IMR-90 (cell line): ENCODE measurements at regions not wholly inside any gene's neighbourhood (a gene's known extent, or its start where the extent isn't known, plus 50 kb on each side); places are given as distances from the start of the nearest gene placed in this dataset.
A peak's percentile ranks its signal among the peaks of the same experiment; 100 is the strongest.

Experiments
- ATAC-seq: fragments of 200-7000 bp; cut with Tn5 transposase; 2 replicates; pipeline ENCODE4 v1.9.1; 2020; ENCODE audit warnings: low read depth, mild to moderate bottlenecking, moderate library complexity
- BruUV-seq: library from RNA; stranded (reverse); fragments of 400-500 nt; replicated peaks from 2 replicates; lab custom pipeline; 2021; lab: Mats Ljungman, UMichigan
- CTCF ChIA-PET: fragments of 300-600 bp; formaldehyde crosslinking; extraction: SDS; loops from one replicate; lab custom pipeline; 2021; ENCODE audit warnings: antibody characterized with exemption; lab: Yijun Ruan, JAX
- POLR2A ChIA-PET: fragments of 300-600 bp; sonication (Branson Sonifier 250); formaldehyde crosslinking; loops from one replicate; lab custom pipeline; 2022; ENCODE audit warnings: antibody characterized with exemption; ENCODE audit not compliant: unreplicated experiment; lab: Charles Lee
- DNase-seq: peaks from one replicate; pipeline ENCODE4 v3.0.0; 2013
- H2AFZ ChIP-seq: replicated peaks from 2 replicates; pipeline ENCODE3; 2013; ENCODE audit warnings: low read length, mild to moderate bottlenecking; ENCODE audit not compliant: poor library complexity
- H2AK5ac ChIP-seq: 2 replicates; pipeline ENCODE4 v1.6.1; 2013; ENCODE audit warnings: low read depth, low read length, inconsistent platforms
- H2AK9ac ChIP-seq: replicated peaks from 2 replicates; pipeline ENCODE3; 2013; ENCODE audit warnings: mild to moderate bottlenecking, low read depth, low read length, moderate library complexity; ENCODE audit not compliant: poor library complexity
- H2BK120ac ChIP-seq: 2 replicates; pipeline ENCODE4 v1.6.1; 2013; ENCODE audit warnings: low read depth, low read length, inconsistent platforms
- H2BK15ac ChIP-seq: 3 replicates; pipeline ENCODE4 v1.6.1; 2013; ENCODE audit warnings: low read depth, low read length, inconsistent platforms
- H2BK20ac ChIP-seq: 2 replicates; pipeline ENCODE4 v1.6.1; 2013; ENCODE audit warnings: low read depth, mild to moderate bottlenecking, inconsistent platforms, low read length, moderate library complexity
- H2BK5ac ChIP-seq: 2 replicates; pipeline ENCODE4 v1.6.1; 2013; ENCODE audit warnings: mild to moderate bottlenecking, low read depth, low read length, inconsistent platforms; ENCODE audit not compliant: poor library complexity, severe bottlenecking
- H3K14ac ChIP-seq: replicated peaks from 2 replicates; pipeline ENCODE4 v1.6.1; 2013; ENCODE audit warnings: low read depth, low read length, inconsistent platforms
- H3K18ac ChIP-seq: 2 replicates; pipeline ENCODE4 v1.6.1; 2013; ENCODE audit warnings: low read depth, low read length, control low read depth
- H3K23ac ChIP-seq: 2 replicates; pipeline ENCODE4 v1.6.1; 2013; ENCODE audit warnings: low read depth, low read length, inconsistent platforms
- H3K27ac ChIP-seq: 2 replicates; pipeline ENCODE4 v1.5.1; 2013; ENCODE audit warnings: mild to moderate bottlenecking, control low read depth, low read length; ENCODE audit not compliant: insufficient read depth
- H3K27me3 ChIP-seq: 2 replicates; pipeline ENCODE4 v1.6.1; 2013; ENCODE audit warnings: low read length; ENCODE audit not compliant: control insufficient read depth, insufficient read depth
- H3K36me3 ChIP-seq: 2 replicates; pipeline ENCODE4 v1.6.1; 2013; ENCODE audit warnings: low read length, mixed read lengths; ENCODE audit not compliant: control insufficient read depth, insufficient read depth
- H3K4ac ChIP-seq: 2 replicates; pipeline ENCODE4 v1.6.1; 2013; ENCODE audit warnings: low read depth, low read length, inconsistent platforms
- H3K4me1 ChIP-seq: 2 replicates; pipeline ENCODE4 v1.6.1; 2013; ENCODE audit warnings: low read length, mixed read lengths; ENCODE audit not compliant: control insufficient read depth, insufficient read depth
- H3K4me2 ChIP-seq: 2 replicates; pipeline ENCODE4 v1.6.1; 2013; ENCODE audit warnings: low read depth, mild to moderate bottlenecking, control low read depth, low read length, moderate library complexity
- H3K4me3 ChIP-seq: 2 replicates; pipeline ENCODE4 v1.5.1; 2013; ENCODE audit warnings: low read depth, mild to moderate bottlenecking, control low read depth, low read length, moderate library complexity; ENCODE audit not compliant: insufficient read depth
- H3K56ac ChIP-seq: 2 replicates; pipeline ENCODE4 v1.6.1; 2013; ENCODE audit warnings: low read length, inconsistent platforms; ENCODE audit not compliant: insufficient read depth; ENCODE audit errors: extremely low read depth
- H3K79me1 ChIP-seq, 2 experiments: 2 replicates each; pipeline ENCODE4 v1.6.1; 2013; ENCODE audit warnings: low read length in 2 of 2, inconsistent platforms in 1 of 2, low read depth in 1 of 2
- H3K9ac ChIP-seq: 2 replicates; pipeline ENCODE4 v1.6.1; 2013; ENCODE audit warnings: low read depth, low read length, control low read depth
- H3K9me1 ChIP-seq: 2 replicates; pipeline ENCODE4 v1.6.1; 2013; ENCODE audit warnings: low read length, inconsistent platforms; ENCODE audit not compliant: insufficient read depth
- H3K9me3 ChIP-seq: 2 replicates; pipeline ENCODE4 v1.6.1; 2013; ENCODE audit warnings: low read length; ENCODE audit not compliant: control insufficient read depth, insufficient read depth
- H4K20me1 ChIP-seq: 2 replicates; pipeline ENCODE4 v1.6.1; 2013; ENCODE audit warnings: low read length, inconsistent platforms; ENCODE audit not compliant: insufficient read depth
- H4K5ac ChIP-seq: 2 replicates; pipeline ENCODE4 v1.6.1; 2013; ENCODE audit warnings: mild to moderate bottlenecking, low read depth, low read length, control low read depth
- H4K8ac ChIP-seq, 2 experiments: 2 replicates each; pipeline ENCODE4 v1.6.1; 2013; ENCODE audit warnings: low read depth in 2 of 2, low read length in 2 of 2, control low read depth in 1 of 2, inconsistent platforms in 1 of 2
- H4K91ac ChIP-seq: 2 replicates; pipeline ENCODE4 v1.6.1; 2013; ENCODE audit warnings: low read depth, low read length, inconsistent platforms; ENCODE audit not compliant: insufficient read depth
- BHLHE40 ChIP-seq: fragments of 150-350 bp; IDR thresholded peaks from 2 replicates; pipeline ENCODE4 v1.6.1; 2016; ENCODE audit warnings: mild to moderate bottlenecking, low read depth, low read length
- CEBPB ChIP-seq: IDR thresholded peaks from 2 replicates; pipeline ENCODE4 v1.6.1; 2012; ENCODE audit warnings: low read depth, low read length, improper control_type of control experiment
- CHD1 ChIP-seq: IDR thresholded peaks from 2 replicates; pipeline ENCODE4 v1.6.1; 2012; ENCODE audit warnings: low read depth, low read length, improper control_type of control experiment
- MAFK ChIP-seq: IDR thresholded peaks from 2 replicates; pipeline ENCODE4 v1.6.1; 2012; ENCODE audit warnings: low read depth, low read length, improper control_type of control experiment
- MAZ ChIP-seq: IDR thresholded peaks from 2 replicates; pipeline ENCODE4 v1.6.1; 2012; ENCODE audit warnings: low read depth, mild to moderate bottlenecking, low read length, improper control_type of control experiment, moderate library complexity, borderline replicate concordance
- NFE2L2 ChIP-seq: fragments of 150-350 bp; IDR thresholded peaks from 2 replicates; pipeline ENCODE4 v1.6.1; 2016; ENCODE audit warnings: low read depth, mild to moderate bottlenecking, low read length
- RAD21 ChIP-seq: IDR thresholded peaks from 2 replicates; pipeline ENCODE4 v1.6.1; 2012; ENCODE audit warnings: low read length, improper control_type of control experiment
- RCOR1 ChIP-seq: IDR thresholded peaks from 2 replicates; pipeline ENCODE4 v1.6.1; 2012; ENCODE audit warnings: mild to moderate bottlenecking, low read length, improper control_type of control experiment; ENCODE audit not compliant: insufficient replicate concordance
- SMC3 ChIP-seq: fragments of 150-350 bp; IDR thresholded peaks from 2 replicates; pipeline ENCODE4 v1.6.1; 2016; ENCODE audit warnings: low read depth, mild to moderate bottlenecking, antibody characterized with exemption, low read length, moderate library complexity
- USF2 ChIP-seq: fragments of 150-350 bp; IDR thresholded peaks from 2 replicates; pipeline ENCODE4 v1.6.1; 2017; ENCODE audit warnings: mild to moderate bottlenecking, antibody characterized with exemption, low read length, low read depth
- WGBS, 2 experiments: methylation state at CpG; one replicate each; pipeline versions ENCODE4 v1.1.5 to v1.1.7; 2013; ENCODE audit warnings: missing lambda C conversion rate in 2 of 2; ENCODE audit not compliant: insufficient read length in 1 of 2; ENCODE audit errors: extremely low coverage in 2 of 2; 5-methylcytosine and 5-hydroxymethylcytosine counted together
- dilution Hi-C: fragments of 300-500 bp; cut with HindIII; formaldehyde crosslinking; loops from one replicate; pipeline ENCODE4 v1.14.3; 2018; ENCODE audit warnings: low sequenced_read_pairs; ENCODE audit not compliant: unreplicated experiment
- in situ Hi-C: fragments of 300-500 bp; cut with MboI; formaldehyde crosslinking; loops from 3 replicates; pipeline ENCODE4 v1.14.3; 2019; ENCODE audit warnings: low sequenced_read_pairs, inconsistent platforms, mixed read lengths
- intact Hi-C: fragments of 100-400 bp; cut with micrococcal nuclease; formaldehyde crosslinking; loops from 2 replicates; pipeline ENCODE4 v1.10.0; 2022

- in situ Hi-C loops (no loop called here), intact Hi-C loops (no loop called here)
Measured at GRCh38 chr15:94792196-94792595, 560.8 kb downstream of the MCTP2 start.

More at GRCh38 chr15:94792196-94792595, 560.8 kb downstream of the MCTP2 start:
- no TSS peak for BruUV-seq
- DNase-seq (peak; percentile 79), ATAC-seq (no peak)
- Histone ChIP-seq H3K36me3 (no peaks in the 10 kb centered on the region), H3K9me1 (no peaks in the 10 kb centered on the region), H3K4me3 (no peak overlapping the region), H3K4ac (no peak overlapping the region), H2BK120ac (no peak overlapping the region), H4K5ac (no peak overlapping the region), H3K27me3 (no peaks in the 10 kb centered on the region), H4K20me1 (no peaks in the 10 kb centered on the region), H2BK20ac (no peak overlapping the region), H2AK9ac (no peak overlapping the region), H3K9me3 (peaks cover 7% of the 10 kb centered on the region; the same call in 1 of the 2 replicates), H3K79me1 (no peaks in the 10 kb centered on the region), H2AK5ac (no peak overlapping the region), H3K9ac (no peak overlapping the region), H2AFZ (no peak overlapping the region), H3K23ac (no peak overlapping the region), H2BK5ac (no peak overlapping the region), H3K4me1 (no peaks in the 10 kb centered on the region), H4K8ac (no peak overlapping the region), H3K27ac (no peak overlapping the region), H3K4me2 (no peak overlapping the region), H3K56ac (no peak overlapping the region), H2BK15ac (no peak overlapping the region), H4K91ac (no peak overlapping the region), H3K18ac (no peak overlapping the region), H3K14ac (no peak overlapping the region)
- TF ChIP-seq CHD1, result no peak
- TF ChIP-seq NFE2L2, result no peak
- TF ChIP-seq CEBPB, result no peak
- TF ChIP-seq RAD21, result no peak
- no peak for TF ChIP-seq MAFK
- no peak for TF ChIP-seq MAZ
- no peak for TF ChIP-seq RCOR1
- TF ChIP-seq BHLHE40, result no peak
- no peak for TF ChIP-seq USF2
- no peak for TF ChIP-seq SMC3
- no CpG with 5 or more reads among the region's 2 CpGs for WGBS, 2 experiments
- POLR2A ChIA-PET, result no interaction called here
- CTCF ChIA-PET, result no interaction called here
- dilution Hi-C loops, result no loop called here
